Ovary (tissue), 3 donors: ENCODE measurements at regions not wholly inside any gene's neighbourhood (a gene's known extent, or its start where the extent isn't known, plus 50 kb on each side); places are given as distances from the start of the nearest gene placed in this dataset.

ENCODE experiments used
- EP300 ChIP-seq: sonication (generic); formaldehyde crosslinking; IDR thresholded peaks from one replicate; pipeline ENCODE4 v1.6.1; 2017; ENCODE audit warnings: antibody characterized with exemption
- POLR2A ChIP-seq: fragments of 450-650 bp; IDR thresholded peaks from one replicate; pipeline ENCODE4 v1.6.1; 2017; ENCODE audit warnings: antibody characterized with exemption, mild to moderate bottlenecking, moderate library complexity
- TF ChIP-seq, protein P1 (sequence below), 3 donors: fragments of 450-650 bp in 2 of 3; fragments of 200-600 bp in 1 of 3; IDR thresholded peaks; one replicate each; pipeline versions ENCODE4 v1.5.1 to v1.8.0; 2016 to 2022; ENCODE audit warnings: antibody characterized with exemption in 3 of 3, mild to moderate bottlenecking in 1 of 3
- donor health status: DM: no; HTN: no; CAD: no.

DNA sequence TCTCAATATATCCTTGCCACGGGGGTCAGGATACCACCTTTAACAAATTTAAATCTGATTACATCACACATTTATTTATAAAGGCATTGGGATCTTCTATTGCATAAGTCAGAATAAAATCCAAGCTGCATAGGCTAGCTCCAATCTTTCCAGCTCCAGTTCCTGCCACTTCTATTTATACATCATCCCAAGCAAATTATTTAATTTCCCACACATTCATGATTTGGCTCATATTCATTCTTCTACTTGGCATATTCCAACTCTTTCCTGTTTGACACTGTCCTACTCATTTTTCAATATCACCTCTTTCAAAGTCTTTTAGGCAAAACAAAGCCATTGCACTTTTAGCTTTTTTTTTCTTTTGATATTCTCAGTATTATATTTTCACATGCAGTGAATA is 579.0 kb upstream of the FZD8 start:
- TF ChIP-seq EP300 (no peak), POLR2A (no peak)
- TF ChIP-seq, protein P1, sequence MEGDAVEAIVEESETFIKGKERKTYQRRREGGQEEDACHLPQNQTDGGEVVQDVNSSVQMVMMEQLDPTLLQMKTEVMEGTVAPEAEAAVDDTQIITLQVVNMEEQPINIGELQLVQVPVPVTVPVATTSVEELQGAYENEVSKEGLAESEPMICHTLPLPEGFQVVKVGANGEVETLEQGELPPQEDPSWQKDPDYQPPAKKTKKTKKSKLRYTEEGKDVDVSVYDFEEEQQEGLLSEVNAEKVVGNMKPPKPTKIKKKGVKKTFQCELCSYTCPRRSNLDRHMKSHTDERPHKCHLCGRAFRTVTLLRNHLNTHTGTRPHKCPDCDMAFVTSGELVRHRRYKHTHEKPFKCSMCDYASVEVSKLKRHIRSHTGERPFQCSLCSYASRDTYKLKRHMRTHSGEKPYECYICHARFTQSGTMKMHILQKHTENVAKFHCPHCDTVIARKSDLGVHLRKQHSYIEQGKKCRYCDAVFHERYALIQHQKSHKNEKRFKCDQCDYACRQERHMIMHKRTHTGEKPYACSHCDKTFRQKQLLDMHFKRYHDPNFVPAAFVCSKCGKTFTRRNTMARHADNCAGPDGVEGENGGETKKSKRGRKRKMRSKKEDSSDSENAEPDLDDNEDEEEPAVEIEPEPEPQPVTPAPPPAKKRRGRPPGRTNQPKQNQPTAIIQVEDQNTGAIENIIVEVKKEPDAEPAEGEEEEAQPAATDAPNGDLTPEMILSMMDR (IDR thresholded peaks at IDR 0.05): no peak
